PFSK-1 (cell line): ENCODE measurements at regions not wholly inside any gene's neighbourhood (a gene's known extent, or its start where the extent isn't known, plus 50 kb on each side); places are given as distances from the start of the nearest gene placed in this dataset.

Experiments
- POLR2AphosphoS5 ChIP-seq: IDR thresholded peaks from 2 replicates; pipeline ENCODE4 v1.6.1; 2012; ENCODE audit warnings: low read depth, mild to moderate bottlenecking, control low read depth, low read length, moderate library complexity
- SIN3A ChIP-seq: IDR thresholded peaks from 2 replicates; pipeline ENCODE4 v1.6.1; 2012; ENCODE audit warnings: mild to moderate bottlenecking, low read length, moderate library complexity, borderline replicate concordance; ENCODE audit not compliant: insufficient read depth
- TAF1 ChIP-seq: IDR thresholded peaks from 2 replicates; pipeline ENCODE4 v1.6.1; 2012; ENCODE audit warnings: low read length, control low read depth, borderline replicate concordance; ENCODE audit not compliant: insufficient read depth

DNA sequence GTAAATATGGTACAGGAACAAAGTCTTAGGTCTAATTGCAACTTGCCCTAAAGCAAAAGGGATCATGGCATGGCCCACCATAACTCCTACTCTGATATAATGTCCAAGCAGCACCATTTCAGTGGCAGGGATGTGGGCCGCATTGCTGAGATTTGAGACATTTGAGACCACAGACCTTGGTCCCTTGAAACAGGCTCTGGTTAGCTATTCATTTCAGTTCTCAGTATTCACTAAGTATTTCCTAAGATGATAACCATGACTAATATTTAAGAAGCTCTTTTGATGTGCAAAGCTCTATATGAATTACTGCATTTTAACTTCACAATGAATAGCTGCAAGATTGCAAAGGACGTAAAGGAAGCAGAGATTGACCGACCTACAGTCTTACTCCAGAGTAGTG is 471.0 kb downstream of the SHISA9 start:
- TF ChIP-seq TAF1 (no peak), SIN3A (no peak), POLR2AphosphoS5 (no peak)
